ENCODE measurements at regions not wholly inside any gene's neighbourhood (a gene's known extent, or its start where the extent isn't known, plus 50 kb on each side); places are given as distances from the start of the nearest gene placed in this dataset.

GRCh38 chr7:20839196-20839735 lies 52.6 kb upstream of the SP8 start:
- TF ChIP-seq POLR2AphosphoS5 (IDR thresholded peaks at IDR 0.05; ENCODE audit: low read depth, low read length) (no peak), CTCF (IDR thresholded peaks at IDR 0.05 in 2 of 3, conservative IDR thresholded peaks at IDR 0.05 in 1 of 3; ENCODE audit: borderline replicate concordance in 1 of 3, insufficient read depth in 1 of 3, low read depth in 2 of 3, low read length in 2 of 3) (no peak), ZNF274 (IDR thresholded peaks at IDR 0.05; ENCODE audit: low read depth, low read length) (no peak), EGR1 (IDR thresholded peaks at IDR 0.05; ENCODE audit: low read depth) (no peak), SRF (IDR thresholded peaks at IDR 0.05; ENCODE audit: low read depth) (no peak), REST (IDR thresholded peaks at IDR 0.05; ENCODE audit: low read depth) (no peak), RAD21 (IDR thresholded peaks at IDR 0.05; ENCODE audit: low read depth) (no peak), JUND (IDR thresholded peaks at IDR 0.05) (no peak), YY1 (IDR thresholded peaks at IDR 0.05; ENCODE audit: extremely low read depth, insufficient replicate concordance, low read depth, low read length) (no peak), POLR2A (IDR thresholded peaks at IDR 0.05; ENCODE audit: borderline replicate concordance, extremely low read depth, insufficient read depth, insufficient read length) (no peak), EZH2 (IDR thresholded peaks at IDR 0.05) (no peak)

Measured in HCT116 (cell line).